CD4-positive, alpha-beta T cell treated with Interleukin-10 for 1 hour (primary cell): ENCODE measurements at regions not wholly inside any gene's neighbourhood (a gene's known extent, or its start where the extent isn't known, plus 50 kb on each side); places are given as distances from the start of the nearest gene placed in this dataset.

Source experiments
- DNase-seq: peaks from one replicate; pipeline ENCODE4 v3.0.0-alpha.2; 2020

DNA sequence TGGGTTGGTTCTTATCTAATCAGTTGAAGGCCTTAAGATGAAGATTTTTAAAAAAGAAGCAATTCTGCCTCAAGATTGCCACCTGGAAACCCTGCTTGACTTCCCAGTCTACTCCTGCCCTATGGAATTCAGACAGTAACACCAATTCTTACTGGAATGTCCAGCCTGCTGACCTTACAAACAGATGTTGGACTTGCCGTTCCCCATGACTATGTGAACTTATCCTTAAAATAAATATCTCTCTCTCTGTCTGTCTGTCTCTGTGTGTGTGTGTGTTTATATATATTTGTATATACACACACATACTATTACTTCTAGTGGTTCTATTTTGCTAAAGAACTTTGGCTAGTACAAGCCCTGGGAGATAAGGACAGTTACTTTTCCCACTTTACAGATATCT, 675.3 kb downstream of the SLC4A3 start:
- DNase-seq = no peak

DNA sequence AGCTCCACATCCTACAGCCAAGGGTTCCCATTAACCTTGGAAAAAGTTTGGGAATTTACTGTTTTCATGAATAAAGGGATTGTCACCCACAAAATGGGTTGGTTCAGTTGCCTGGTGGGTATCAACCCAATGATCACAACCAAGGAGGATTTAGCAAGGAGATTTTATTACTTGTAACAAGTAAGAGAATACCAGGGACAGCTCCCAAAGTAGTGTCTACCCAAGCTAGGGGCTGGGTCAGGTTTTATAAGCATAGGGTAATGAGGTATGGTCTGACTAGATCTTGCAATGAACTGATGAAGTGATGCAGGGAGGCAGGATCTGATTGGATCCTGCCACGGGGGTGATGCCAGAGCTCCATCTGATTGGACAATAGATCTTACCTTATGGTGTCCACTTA, 681.8 kb downstream of the SLC4A3 start:
- DNase-seq = no peak

DNA sequence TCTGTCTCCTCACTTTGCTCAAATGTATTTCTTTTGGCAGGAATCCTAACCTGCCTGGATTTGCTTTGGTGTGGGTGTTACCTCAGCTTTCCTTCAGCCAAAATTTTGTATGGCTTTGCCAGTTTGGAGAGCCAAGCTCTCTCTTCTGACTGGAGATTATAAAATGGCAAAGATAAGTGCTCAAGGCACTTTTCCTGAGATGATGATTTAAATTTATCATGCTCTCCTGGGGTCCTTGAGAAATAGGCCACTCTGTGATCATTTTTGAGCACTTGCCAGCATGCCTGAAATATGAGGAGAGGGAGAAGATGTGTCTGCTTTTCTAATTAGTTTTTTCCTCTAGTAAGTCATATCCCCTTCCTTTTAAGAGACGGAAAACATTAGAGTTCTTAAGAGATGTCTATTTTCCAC, 683.0 kb downstream of the SLC4A3 start:
- no peak for DNase-seq

DNA sequence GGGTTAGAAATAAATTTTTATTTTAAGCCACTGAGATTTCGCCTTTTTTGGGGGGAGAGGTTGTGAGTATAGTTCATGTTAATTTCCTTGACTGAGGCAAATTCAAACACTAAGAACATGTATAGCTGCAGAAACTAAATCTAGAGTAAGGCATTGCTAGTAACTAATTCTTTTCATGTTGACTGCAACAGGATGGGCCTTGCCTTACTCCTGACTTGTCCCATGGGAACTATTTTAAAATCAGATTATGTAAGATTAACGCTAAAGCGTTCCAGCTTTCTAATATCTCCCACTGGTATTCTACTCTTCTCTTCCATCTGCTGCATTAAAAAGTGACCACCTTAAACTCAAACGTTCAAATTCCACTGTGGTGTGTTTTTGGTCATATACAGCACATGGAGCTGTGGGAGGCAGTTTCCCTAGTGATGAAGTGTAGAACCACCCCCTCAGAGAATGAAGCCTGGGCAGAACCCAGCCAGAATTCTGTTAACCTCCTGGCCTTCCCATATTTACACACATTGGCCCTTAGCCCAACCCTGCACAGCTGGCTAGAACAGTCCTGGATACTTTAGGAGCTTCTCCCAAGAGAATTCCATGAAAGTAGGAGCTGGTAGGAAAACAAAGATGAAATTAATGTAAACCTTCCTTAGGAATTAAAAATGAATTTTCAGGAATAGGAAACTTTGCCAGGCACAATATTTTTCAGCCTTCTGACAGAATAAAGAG, 687.8 kb downstream of the SLC4A3 start:
- DNase-seq = no peak

DNA sequence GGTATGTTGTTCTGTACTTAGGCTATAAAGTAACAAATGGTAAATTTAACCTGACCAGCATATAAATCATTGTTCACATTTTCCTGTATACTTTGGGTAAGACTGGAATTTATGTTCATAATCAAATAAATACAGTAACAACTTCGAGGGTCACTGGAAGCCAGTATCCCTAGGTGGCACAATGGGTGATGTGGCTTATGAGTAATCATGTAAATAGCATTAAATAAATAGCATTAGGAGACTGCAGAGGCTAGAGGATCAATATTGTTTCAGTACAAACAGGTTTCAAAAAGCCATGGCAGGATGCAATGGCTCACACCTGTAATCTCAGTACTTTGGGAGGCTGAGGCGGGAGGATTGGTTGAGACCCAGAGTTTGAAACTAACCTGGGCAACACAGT, 690.6 kb downstream of the SLC4A3 start:
- DNase-seq = no peak

DNA sequence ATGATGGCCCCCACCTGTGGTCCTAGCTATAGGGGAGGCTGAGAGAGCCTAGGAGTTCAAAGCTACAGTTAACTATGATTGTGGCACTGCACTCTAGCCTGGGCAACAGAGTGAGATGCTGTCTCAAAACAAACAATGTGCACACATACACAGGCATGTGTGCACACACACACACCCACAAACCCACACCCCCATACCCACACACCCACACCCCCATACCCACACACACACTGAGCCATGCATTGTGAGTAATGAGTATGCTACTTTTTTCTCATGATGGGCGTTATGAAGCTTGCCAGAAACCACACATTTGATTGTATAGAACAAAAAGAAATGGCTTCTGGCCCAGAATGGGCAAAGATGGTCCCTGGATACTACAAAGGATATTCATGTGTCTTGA, 691.1 kb downstream of the SLC4A3 start:
- DNase-seq = no peak

DNA sequence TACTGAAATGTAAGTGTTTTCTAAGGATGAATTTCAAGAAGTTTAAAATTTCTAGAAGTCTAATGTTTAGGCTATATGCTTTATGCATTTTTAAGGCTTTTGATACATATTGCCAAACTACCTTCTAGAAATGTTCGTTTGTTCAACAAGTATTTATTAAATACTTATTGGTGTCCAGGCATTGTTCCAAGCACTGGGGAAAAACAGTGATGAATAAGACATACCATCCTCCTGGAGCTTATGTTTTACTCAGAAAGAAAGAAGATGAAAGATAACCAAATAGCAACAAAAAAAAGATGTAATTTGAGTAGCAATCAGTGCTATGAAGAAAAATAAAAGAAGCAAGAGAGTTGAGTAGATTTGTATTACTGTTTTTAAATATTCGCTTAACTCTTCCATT, 692.9 kb downstream of the SLC4A3 start:
- no peak for DNase-seq

DNA sequence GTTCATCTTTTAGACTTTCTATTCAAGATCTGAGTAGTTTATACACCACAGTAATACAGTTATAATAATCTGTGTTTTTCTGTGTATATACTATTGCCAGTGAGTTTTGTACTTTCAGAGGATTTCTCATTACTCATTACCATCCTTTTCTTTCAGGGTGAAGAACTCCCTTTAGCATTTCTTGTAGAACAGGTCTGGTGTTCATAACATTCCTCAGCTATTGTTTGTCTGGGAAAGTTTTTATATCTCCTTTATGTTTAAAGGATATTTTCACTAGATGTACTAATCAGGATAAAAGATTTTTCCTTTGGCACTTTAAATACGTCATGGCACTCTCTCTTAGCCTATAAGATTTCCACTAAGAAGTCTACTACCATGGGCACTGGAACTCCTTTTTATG, 705.5 kb downstream of the SLC4A3 start:
- DNase-seq = no peak

DNA sequence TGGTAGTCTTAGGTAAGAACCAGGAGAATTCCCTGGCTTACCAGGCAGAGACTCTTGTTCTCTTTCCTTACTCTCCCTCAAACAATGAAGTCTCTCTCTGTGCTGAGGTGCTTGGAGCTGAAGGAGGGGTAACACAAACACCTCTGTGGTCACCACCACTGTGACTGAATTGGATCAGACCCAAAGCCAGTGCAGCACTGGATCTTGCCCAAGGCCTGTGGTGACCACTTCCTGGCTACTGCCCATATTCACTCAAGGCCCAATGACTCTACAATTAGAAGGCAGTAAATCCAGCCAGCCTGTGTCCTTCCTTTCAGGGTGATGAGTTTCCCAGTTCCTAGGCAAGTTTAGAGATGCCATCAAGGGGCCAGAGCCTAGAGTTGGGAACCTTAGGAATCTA, 706.8 kb downstream of the SLC4A3 start:
- no peak for DNase-seq

DNA sequence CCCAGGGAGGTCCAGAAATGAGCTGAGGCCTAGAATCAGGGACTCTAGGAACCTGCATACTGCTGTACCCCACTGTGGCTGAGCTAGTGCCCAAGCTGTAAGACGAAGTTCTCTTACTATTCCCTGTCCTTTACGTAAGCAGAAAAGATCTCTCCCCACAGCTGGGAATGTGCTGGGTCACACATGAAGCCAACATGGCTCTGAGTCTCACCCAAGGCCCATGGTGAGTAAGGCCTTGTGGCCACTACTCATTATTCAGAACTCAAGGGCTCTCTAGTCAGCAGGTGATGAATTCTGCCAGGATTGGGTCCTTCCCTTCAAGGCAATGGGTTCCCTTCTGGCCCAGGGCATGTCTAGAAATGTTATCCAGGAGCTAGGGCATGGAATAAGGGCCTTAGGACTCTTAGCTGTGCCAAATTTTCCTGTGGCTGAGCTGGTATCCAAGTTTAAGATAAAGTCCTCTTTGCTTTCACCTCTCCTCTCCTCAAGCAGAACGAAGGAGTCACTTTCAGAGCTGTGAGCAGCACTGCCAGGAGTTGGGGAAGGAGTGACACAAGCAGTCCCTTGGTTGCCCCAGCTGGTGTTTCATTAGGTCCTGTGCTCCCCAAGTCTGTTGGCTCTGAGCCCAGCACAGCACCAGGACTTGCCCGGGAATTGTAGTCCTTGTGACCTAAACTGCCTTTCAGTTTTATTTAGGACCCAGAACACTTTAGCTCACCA, 707.6 kb downstream of the SLC4A3 start:
- no peak for DNase-seq

DNA sequence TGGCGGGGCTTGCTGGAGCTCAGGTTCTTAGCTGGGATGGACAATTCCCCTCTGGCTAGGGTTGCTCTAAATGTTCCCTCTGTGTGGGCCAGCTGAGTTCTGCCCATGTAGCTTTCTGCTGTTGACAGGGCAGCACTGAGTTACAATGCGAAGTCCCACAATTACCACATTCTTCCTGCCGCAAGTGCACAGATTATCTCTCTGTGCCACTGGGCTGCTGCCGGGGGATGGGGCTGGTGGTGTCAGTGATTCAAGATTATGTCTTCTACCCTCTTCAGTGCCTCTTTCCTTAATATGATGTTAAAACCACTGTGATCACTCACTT, 708.1 kb downstream of the SLC4A3 start:
- no peak for DNase-seq

DNA sequence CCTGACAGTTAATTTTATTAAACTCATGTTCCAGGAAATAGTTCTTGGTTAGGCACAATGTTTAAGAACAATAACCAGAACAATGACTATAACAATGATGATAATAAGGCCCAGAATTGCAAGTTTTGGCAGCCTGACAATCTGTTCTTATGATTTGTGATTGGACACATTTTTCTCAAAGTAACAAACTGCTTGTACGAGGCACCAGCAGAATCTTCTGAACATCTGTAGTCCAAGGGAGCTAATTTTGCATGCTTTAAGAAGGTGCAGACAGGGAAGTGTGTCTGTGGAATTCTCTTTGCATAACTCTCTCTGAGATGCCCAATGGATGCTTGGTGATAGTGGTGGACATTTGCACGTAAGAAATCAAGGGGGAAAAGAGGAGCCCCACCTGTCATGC, 709.3 kb downstream of the SLC4A3 start:
- no peak for DNase-seq

DNA sequence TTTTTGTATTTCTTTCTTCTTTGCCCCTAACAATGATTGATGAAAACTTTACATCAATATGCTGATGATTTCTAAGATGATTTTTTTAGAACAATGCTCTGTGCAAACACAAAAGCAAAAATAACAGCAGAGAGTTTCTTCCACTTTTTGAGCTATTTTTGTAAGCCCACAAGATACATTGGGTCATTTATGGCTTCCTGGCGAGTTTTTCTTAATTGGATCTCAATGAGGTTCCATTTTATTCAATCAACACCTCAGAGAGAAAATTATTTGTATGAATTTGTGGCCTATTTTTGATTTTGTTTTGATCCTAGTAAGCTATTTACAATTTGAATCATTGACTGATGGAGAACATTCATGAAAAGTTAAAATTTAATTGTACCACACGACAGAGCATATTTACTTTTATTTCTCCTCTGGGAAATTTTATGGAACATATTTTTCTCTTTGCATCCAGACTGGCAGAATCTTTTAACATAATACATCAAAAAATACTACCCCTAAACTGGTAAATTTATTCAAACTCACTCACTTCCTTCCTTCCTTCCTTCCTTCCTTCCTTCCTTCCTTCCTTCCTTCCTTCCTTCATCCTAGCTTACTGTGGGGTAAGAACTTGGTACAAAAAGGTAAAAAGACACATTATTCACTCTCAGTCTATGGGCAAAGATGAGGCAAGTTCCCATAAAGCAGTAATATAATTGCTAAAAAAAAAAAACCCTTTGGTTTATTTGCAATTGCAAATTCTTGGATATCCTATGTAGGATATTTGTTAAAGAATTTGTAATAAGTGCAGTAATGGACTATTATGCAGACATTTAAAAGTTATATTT, 710.4 kb downstream of the SLC4A3 start:
- DNase-seq = no peak

DNA sequence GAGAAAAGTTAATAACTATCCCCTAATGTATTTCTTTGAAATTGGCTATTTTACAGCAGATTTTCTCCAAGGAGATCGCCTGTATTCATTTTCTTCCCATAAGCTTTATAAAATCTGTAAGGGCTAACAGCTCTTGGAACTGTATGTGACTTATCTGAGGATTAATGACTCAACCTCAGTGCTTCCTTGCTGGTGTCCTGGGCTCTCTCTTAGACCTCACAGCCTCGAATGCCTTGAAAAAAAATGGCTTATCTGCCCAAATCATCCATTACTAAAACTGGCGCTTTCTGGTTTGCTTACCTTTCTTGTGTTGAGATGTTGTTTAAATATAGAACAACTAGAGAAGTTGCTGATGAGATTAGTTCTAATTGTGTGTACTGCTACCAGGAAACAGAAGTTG, 713.6 kb downstream of the SLC4A3 start:
- no peak for DNase-seq

DNA sequence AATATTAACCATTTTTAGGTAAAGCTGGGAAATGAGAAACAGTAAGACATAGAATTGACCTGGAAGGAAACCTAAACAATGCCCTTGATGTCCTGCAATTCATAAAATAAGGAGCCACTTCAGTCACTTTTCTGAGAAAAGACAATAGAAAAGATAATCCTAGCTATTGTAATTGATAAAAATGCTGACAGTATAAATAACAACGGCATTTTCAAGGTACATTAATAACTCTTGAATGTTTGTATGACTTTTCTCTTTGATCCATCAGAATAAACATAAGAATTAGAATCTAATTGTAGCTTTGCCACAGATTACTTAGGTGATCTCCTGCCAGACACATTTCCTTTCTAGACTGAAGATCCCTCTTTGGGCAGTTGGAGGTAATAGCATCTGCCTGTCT, 719.5 kb downstream of the SLC4A3 start:
- DNase-seq = no peak

DNA sequence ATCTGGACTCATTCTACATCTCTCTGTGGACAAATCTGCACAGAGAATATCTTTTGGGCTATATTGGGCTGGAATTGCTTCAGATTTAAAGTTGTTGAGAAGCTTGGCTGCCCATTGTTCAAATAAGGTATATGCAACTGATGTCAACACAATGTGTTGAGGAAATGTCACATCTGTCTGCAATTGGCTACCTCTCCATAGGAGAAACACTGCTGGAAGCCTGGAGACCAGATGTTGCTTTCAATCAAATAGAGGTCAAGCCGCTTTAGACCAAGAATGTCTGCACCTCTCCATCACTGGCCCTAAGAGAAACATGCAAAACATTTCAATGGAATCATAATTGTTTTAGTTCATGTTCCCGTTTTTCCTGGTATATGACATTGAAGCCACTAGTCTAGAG, 720.2 kb downstream of the SLC4A3 start:
- no peak for DNase-seq

DNA sequence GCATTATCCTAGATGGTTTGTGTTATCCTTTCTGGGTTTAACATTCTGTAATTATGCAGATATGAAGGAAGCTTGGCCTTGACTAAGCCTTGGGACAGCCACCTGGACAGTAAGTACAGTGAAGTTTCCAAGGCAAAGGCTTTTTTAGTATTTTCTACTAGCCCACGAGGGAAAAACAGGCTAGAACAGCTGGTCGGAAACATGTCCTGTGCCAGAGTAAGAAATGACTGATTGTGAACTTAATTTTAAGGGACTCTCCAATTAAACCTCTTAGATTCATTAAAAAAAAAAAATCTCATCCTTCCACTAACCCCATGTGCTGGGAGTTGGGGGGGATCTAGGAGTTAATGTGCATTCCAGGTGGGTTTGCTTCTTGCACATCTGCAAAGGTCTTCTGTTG, 720.8 kb downstream of the SLC4A3 start:
- no peak for DNase-seq

DNA sequence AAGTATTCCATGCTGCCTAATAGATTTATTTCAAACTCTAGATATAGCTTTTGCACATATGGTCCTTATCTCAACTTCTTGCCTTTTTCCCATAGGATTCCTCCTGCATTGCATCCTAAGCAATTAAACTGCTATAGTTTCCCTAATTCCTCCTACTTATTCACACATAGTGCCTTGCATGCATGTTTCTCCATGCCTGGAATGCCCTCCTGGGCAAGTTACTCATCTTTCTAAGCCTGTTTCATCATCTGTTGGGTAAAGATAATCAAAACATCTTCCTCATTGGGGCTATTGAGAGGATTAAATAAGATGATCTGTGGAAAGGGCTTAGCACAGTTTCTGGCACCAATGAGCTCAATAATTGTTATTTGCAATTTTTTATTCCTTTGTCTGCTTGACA, 726.5 kb downstream of the SLC4A3 start:
- no peak for DNase-seq

DNA sequence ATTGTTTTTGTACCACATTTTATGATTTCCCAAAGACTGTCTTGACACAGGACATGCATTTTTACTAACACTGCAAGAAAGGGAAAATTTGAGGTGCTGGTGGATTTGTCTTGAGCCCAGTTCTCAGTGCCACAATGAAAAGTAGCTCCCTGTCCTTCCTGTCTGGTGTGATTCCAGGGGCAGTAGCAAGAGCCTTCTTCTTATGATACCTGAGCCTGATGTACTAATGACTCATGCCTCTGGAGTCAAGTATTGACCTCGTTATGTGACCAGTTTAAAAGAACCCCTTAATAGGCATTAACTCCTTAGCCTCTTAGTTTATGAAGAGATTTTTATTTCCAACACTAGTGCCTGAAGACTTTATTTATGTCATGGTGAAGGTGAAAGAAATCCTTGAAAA, 728.6 kb downstream of the SLC4A3 start:
- DNase-seq = no peak

DNA sequence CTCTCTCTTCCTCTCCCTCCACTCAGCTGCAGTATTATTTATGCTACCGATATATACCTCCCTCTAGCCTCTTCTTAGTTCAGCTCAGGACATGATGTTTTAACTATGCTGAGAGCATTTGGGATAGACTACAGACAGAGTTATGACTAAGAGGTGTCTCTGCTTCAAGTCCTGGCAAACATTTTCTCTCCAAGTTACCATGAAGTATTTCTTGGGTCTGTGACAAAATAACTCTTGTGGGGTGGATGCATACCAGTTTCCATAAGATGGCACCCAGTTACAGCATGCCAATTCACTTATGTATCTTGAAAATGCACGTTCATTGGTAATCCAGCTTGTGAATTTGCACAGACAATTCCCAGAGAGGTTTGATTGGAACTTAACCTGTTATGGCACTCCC, 737.6 kb downstream of the SLC4A3 start:
- DNase-seq = no peak

DNA sequence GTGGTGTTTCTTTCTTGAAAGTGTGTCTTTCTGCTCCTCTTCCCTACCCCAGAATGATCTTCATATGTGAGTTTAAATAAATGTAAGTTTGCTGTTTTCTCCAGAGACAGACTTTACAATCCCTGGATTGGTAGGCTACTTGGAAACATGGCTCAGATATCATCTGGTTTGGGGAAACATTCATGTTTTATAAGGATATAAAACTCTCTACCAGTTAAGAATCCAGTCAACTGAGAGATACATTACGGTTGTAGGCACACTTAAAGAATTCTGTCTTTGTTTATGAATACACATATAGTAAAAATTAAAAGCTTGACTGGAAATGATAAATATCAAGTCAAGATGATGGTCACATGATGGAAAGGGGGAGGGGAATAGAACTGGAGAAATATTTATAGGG, 739.3 kb downstream of the SLC4A3 start:
- no peak for DNase-seq

DNA sequence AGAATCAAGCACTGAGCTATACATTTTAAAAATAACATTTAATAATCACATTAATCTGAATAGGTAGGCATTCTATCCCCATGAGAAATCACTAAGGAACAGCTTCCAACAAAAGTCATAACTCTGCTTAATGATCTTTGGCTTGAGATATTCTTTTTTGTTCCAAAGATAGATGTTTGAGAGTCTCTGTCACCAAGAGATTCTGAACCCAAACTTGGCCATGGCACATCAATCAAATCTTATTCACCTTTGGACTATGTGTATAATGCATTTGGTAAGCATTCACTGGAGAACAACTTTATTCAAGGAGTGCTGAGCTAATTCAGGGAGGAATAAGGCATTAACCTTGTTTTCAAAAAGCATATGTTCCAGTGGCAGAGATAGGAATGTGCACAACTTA, 743.3 kb downstream of the SLC4A3 start:
- no peak for DNase-seq

DNA sequence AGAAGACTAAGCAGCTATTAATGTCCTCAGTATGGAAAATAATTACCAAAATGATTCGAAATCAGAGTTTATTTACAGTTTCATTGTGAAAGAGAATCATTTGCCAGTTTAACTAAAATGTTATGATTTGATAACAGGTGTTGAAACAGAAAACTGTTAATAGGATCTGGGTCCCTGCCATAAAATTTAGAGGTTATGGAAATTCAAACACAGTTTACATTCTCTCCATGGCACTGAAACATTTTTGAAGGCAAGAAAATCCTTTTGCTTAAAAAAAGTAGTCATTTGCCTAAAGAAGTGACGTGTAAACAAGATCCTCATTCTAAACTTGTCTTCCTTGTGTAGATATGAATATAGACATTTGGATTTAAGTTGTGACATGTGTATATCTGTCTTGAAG, 743.8 kb downstream of the SLC4A3 start:
- DNase-seq = no peak

DNA sequence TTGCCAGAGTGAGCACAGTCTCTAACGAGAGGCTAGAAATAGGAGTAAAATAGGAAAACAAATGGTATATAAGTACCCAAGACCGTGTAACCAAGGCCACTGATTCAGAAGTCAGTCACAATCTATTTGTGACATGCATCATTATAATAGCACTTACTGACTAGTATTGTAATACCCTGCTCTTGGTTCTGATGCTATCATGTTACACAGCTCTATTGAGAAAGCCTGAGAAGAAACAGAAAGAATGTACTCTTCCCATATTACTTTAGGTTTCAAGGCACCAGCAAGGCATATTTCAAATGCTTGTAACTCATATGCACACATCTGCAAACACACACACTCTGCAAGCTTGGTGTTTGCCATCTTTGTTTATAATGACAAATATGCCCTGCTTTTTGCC, 746.4 kb downstream of the SLC4A3 start:
- no peak for DNase-seq
